ENCODE measurements at regions not wholly inside any gene's neighbourhood (a gene's known extent, or its start where the extent isn't known, plus 50 kb on each side); places are given as distances from the start of the nearest gene placed in this dataset.

DNA sequence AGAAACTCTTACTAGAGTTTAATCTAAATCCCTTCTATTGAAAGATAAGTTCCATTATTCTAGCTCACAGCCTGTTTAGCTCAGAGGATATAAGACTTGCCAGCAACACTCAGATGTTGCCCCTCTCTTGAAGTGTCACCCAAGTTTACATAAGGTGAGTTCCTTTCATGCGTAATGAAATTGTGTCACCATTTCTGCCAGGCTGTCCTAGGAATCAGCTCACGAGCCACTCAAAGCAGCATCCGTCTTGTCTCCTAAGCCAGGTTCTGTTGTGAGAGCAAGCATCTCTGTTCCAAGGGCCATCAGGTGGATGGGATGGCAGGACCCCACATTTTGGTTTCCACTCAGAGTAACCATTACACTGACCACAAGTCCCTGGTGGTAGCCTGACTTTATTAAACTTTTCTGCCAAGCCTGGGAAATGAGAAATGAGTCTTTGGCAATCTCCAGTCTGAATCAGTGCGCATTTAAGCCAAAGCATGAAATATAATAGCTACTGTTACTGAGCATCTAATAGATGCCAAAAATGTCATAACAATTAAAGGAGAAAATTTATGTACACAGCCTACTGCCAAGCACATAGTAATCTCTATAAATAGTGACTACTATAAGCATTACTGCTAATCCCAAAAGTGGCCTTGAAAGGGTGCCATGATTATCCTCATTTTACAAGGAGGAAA, 179.6 kb upstream of the MIR17HG start:
- DNase-seq (ENCODE audit: low read depth in 4 of 4, low spot score in 2 of 4) = no peak

DNA sequence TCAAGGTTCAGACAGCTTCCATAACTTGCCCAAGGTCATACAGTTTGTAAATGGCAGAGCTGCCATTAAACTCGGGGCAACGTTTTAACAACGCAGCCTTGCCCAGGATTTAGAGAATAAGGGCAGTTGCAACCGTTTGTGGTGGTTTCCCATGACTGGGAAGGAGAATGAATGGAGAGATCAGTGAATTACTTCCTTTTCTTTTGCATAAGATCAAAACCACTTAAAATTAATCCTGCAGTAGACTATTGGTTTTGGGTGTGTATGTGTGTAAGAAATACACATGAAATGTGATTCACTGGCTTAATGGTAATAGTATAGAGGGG, 179.1 kb upstream of the MIR17HG start:
- no peak for DNase-seq (ENCODE audit: low read depth in 4 of 4, low spot score in 2 of 4)

GRCh38 chr13:91169321-91170050, 178.0 kb upstream of the MIR17HG start:
- no peak for DNase-seq (ENCODE audit: low read depth in 4 of 4, low spot score in 2 of 4)

- no peak for DNase-seq (ENCODE audit: low read depth in 4 of 4, low spot score in 2 of 4)
These were observed 175.3 kb upstream of the MIR17HG start for GRCh38 chr13:91172160-91172559.

DNA sequence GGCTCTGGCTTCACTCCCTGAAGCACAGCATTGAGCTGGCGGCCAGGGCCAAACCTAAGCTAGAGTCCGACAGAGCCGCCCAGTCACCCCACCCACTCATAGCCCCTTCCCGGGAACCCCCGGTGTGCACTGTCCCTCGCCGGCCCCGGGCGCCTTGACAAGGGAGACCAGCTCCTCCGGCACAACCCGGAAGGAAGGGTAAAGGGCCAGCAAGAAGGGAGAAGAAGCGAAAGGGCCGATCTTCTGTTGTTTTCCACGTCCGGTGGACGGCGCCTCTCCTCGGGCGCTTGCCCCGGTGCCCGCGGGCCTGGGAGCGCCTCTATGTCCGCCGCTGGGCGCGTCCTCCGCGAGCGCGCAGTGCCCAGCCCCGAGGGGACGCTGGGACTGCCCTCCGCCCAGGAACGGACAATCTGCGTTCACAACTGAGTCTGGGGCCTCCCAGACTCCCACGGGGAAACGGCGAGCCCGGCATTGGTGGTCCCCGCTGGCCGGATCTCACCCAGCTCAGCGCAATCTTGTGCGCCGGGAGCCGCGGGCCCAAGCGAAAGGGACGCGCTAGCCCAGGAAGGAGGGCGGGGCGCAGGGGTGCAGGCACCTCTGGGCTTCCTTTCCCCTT, 172.5 kb upstream of the MIR17HG start:
- no peak for DNase-seq (ENCODE audit: low read depth in 4 of 4, low spot score in 2 of 4)

DNA sequence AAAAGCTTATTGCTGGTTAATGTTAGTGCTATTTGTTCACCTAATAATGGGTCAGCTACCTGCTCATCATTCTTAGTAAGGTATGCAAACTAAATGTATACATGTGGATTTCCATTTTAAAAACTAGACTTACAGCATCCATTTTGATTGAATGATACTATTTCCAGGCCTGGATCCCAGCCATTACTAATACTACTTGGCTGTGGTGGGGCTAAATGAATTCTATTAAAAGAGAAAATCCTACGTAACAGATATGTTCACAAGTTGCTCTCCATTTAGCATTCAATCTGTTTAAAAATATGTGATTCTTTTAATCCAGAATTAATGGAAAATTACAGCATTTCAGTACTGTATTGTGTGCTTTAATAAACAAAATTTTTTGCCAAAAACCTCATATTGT, 169.4 kb upstream of the MIR17HG start:
- DNase-seq (ENCODE audit: low read depth in 4 of 4, low spot score in 2 of 4) = no peak

DNA sequence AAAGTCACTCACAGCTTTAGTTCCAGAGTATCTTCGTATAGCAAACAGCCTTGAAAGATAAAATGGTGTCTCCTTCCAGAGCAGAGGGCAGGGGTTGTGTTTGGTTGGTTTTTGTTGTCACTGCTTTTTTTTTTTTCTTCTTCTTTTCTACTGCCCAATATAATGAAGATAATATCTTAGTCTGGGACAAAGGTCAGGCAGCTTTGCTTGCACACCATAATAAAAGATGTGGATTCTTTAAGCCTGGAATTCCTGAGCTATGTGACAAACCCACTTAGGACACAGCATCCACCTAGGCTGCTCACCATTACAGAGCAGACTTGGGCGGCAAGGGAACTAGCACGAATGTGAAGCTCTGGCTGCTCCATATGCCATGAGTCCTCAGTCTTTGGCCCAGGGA, 165.6 kb upstream of the MIR17HG start:
- no peak for DNase-seq (ENCODE audit: low read depth in 4 of 4, low spot score in 2 of 4)

GRCh38 chr13:91184244-91184926, 163.1 kb upstream of the MIR17HG start:
- no peak for DNase-seq (ENCODE audit: low read depth in 4 of 4, low spot score in 2 of 4)

- no peak for DNase-seq (ENCODE audit: low read depth in 4 of 4, low spot score in 2 of 4)
These were observed 162.1 kb upstream of the MIR17HG start for GRCh38 chr13:91185294-91185863.

GRCh38 chr13:91187522-91187921, 160.0 kb upstream of the MIR17HG start:
- no peak for DNase-seq (ENCODE audit: low read depth in 4 of 4, low spot score in 2 of 4)

GRCh38 chr13:91189506-91189905, 158.0 kb upstream of the MIR17HG start:
- no peak for DNase-seq (ENCODE audit: low read depth in 4 of 4, low spot score in 2 of 4)

GRCh38 chr13:91193358-91193757, 154.1 kb upstream of the MIR17HG start:
- no peak for DNase-seq (ENCODE audit: low read depth in 4 of 4, low spot score in 2 of 4)

DNA sequence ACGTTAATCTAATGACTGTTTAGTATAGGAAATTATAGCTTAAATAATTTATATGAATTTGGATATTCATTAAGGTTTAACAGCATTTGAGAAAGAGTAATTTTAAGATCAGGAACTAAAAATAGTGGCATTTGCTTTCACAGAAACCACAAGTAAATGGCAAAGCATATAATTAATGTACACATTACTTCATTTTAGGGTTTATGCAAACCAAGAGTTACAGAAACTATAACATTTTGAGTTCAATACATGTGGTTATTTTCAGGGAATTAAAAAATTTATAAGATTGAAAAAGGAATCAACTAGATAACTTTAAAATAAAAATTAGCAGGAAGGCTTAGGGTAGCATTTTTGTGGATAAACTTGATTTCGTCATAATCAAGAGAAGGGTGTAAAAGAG, 151.7 kb upstream of the MIR17HG start:
- DNase-seq (ENCODE audit: low read depth in 4 of 4, low spot score in 2 of 4) = no peak

DNA sequence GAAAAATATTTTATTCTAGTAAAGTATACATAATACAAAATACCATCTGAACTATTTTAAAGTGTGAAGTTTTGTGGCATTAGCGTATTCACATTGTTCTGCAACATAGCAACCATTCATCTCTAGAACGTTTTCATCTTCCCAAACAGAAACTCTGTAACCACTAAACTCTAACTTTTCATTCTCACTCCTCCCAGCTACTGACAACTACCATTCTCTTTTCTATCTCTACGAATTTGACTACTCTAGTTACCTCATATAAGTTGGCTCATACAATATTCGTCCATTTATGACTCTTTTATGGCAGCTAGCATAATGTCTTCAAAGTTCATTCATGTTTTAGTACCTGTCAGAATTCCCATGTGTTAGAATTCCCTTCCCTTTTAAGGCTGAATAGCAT, 150.5 kb upstream of the MIR17HG start:
- DNase-seq (ENCODE audit: low read depth in 4 of 4, low spot score in 2 of 4) = no peak

DNA sequence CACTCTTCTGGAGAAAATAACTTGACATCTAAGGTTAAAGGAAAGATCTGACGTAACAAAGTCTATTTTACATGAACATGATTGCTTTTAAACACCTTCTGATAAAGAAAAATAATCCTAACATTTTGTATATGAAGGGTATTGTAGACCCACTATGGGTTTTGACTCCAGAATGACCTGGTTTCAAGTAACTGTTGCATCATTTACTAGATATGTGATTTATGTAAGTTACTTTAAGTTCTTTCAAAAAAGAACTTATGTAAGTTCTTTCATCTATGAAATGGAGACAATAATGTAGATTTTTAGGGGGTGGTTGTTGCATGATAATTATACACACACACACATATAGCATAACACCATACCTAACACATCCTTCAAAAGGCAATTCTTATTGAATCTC, 147.6 kb upstream of the MIR17HG start:
- DNase-seq (ENCODE audit: low read depth in 4 of 4, low spot score in 2 of 4) = no peak

DNA sequence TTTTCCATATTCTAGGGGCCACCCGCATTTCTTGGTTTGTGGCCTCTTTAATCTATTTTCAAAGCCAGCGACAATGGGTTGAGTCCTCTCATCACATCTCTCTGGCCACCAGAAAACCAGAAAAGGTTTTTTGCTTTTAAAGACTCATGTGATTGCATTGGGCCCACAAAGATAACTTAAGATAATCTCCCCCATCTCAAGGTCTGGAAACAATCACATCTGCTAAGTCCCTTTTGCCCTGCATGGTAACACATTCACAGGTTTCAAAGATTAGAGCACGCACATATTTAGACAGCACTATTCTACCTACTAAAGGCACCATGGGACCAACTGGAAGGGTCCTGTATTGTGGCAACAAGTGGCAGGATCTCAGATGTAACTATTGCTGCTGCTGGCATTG, 147.0 kb upstream of the MIR17HG start:
- no peak for DNase-seq (ENCODE audit: low read depth in 4 of 4, low spot score in 2 of 4)

- DNase-seq (ENCODE audit: low read depth in 4 of 4, low spot score in 2 of 4) = no peak
These were observed 144.1 kb upstream of the MIR17HG start for GRCh38 chr13:91203430-91203829.

DNA sequence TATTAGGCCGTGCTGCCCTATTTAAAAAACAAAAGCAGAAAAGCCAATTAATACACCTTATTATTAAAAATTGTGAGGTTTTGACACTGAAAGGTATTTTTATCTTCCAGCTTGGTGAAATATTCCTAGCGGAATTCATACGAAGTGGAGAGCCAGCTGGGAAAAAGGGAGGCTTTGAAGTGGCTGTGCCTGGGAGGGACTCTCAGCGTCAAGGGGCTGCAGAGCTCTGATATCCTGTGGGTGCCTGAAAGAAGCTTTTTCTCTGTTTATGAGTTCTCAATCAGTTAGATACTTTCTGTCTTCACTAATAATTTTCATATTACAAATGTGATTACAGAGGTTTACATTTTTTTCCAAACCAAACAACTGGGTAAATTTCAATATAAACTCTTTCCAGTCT, 140.2 kb upstream of the MIR17HG start:
- no peak for DNase-seq (ENCODE audit: low read depth in 4 of 4, low spot score in 2 of 4)

DNA sequence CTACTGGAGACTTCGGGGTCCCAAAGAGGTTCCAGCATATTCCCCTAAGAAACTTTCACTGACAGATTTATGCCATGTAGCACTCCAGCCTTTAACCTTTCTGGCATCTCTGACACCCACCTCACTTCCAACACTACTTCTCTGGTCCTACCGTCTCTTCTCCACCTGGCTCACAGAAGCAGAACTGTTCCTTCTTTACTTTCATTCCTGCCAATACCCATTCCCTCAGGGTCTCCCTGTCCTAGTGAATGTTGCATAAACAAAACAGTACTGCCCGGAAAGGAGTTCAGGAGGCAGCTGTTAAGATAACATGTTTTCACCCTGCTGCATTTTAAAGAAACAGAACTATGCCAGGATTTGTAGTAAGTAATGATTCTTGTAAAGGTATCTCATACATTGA, 136.0 kb upstream of the MIR17HG start:
- DNase-seq (ENCODE audit: low read depth in 4 of 4, low spot score in 2 of 4) = no peak

DNA sequence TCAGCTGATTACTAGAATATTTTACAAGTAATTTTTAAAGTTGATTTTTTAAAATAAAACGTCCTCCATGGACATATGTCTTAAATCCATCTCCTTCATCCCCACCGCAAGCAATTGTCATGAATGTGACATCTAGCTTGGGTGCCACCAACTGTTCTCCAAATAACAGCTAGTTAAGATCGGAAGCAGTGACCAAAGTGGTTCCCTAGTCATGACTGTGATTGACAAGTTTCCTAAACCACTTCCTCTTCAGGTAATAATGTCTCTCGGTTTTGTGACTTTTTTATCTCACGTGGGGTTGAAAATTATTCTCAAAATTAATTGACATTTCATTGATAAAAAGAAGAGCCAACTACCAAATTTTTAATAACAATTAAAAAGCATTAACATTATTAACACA, 135.3 kb upstream of the MIR17HG start:
- DNase-seq (ENCODE audit: low read depth in 4 of 4, low spot score in 2 of 4) = no peak

DNA sequence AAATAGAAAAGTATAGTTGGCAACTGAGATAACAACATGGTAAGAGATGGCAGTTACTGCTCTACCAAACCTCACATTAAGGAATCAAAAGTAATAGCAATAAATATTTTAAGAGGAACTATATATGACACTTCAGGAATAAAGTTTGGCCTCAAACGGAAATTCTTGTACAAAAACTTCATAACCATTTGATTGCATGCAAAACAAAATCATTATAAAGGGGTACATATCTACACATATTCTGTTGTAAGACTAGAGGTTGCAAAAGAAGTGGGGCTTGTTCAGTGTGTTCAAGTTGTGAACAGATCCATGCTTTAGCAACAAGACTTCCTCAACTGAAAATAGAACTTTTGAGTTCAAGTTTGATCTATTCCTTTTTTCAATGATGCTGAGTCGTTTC, 133.5 kb upstream of the MIR17HG start:
- DNase-seq (ENCODE audit: low read depth in 4 of 4, low spot score in 2 of 4) = no peak

All from left renal cortex interstitium (tissue), 4 donors.